SU-DHL-6 (cell line): ENCODE measurements at regions not wholly inside any gene's neighbourhood (a gene's known extent, or its start where the extent isn't known, plus 50 kb on each side); places are given as distances from the start of the nearest gene placed in this dataset.

Experiments
- H2AFZ ChIP-seq: fragments of 200-600 bp; sonication (generic); 2 replicates; pipeline ENCODE4 v1.6.1; 2014; ENCODE audit warnings: low read depth, mild to moderate bottlenecking, moderate library complexity, mixed read lengths, antibody characterized with exemption, low read length; ENCODE audit not compliant: severe bottlenecking
- H3F3A ChIP-seq: fragments of 200-600 bp; shearing (Covaris generic); 2 replicates; pipeline ENCODE4 v1.6.0; 2016; ENCODE audit warnings: antibody characterized with exemption, mild to moderate bottlenecking; ENCODE audit not compliant: insufficient read depth
- H3K27ac ChIP-seq: fragments of 200-600 bp; sonication (generic); 2 replicates; pipeline ENCODE4 v1.5.1; 2016; ENCODE audit warnings: low read depth, mild to moderate bottlenecking, low read length, moderate library complexity, mixed read lengths
- H3K27me3 ChIP-seq: fragments of 200-600 bp; sonication (generic), shearing (Covaris generic); 2 replicates; pipeline ENCODE4 v1.6.0; 2014; ENCODE audit warnings: mild to moderate bottlenecking, low read length
- H3K36me3 ChIP-seq: fragments of 200-600 bp; sonication (generic); 2 replicates; pipeline ENCODE4 v1.6.1; 2014; ENCODE audit warnings: mild to moderate bottlenecking, low read length, mixed read lengths
- H3K4me2 ChIP-seq: fragments of 300-600, 200-600 bp; shearing (Covaris generic), sonication (generic); 2 replicates; pipeline ENCODE4 v1.6.0; 2014; ENCODE audit warnings: low read length, low read depth, mild to moderate bottlenecking; ENCODE audit not compliant: poor library complexity, severe bottlenecking
- H3K4me3 ChIP-seq: fragments of 200-600 bp; sonication (generic); 2 replicates; pipeline ENCODE4 v1.5.1; 2014; ENCODE audit warnings: antibody characterized with exemption, low read length, mild to moderate bottlenecking, mixed read lengths; ENCODE audit not compliant: insufficient read depth, poor library complexity, severe bottlenecking
- H3K79me2 ChIP-seq: fragments of 200-600 bp; sonication (generic); 2 replicates; pipeline ENCODE4 v1.6.1; 2014; ENCODE audit warnings: mild to moderate bottlenecking, low read length, moderate library complexity; ENCODE audit not compliant: insufficient read depth
- H3K9ac ChIP-seq: fragments of 200-600 bp; sonication (generic); 2 replicates; pipeline ENCODE4 v1.7.0; 2014; ENCODE audit warnings: mild to moderate bottlenecking, low read length
- H3K9me2 ChIP-seq: fragments of 200-600 bp; sonication (generic); replicated peaks from 2 replicates; pipeline ENCODE4 v1.6.1; 2014; ENCODE audit warnings: low read length; ENCODE audit not compliant: insufficient read depth
- H3K9me3 ChIP-seq: fragments of 200-600 bp; sonication (generic); 2 replicates; pipeline ENCODE4 v1.6.1; 2014; ENCODE audit warnings: low read length, mixed read lengths; ENCODE audit not compliant: insufficient read depth
- H4K20me1 ChIP-seq: fragments of 200-600 bp; sonication (generic); 2 replicates; pipeline ENCODE4 v1.6.1; 2014; ENCODE audit warnings: low read depth, mild to moderate bottlenecking, antibody characterized with exemption, low read length, moderate library complexity, mixed read lengths
- CTCF ChIP-seq: fragments of 200-600 bp; sonication (generic); IDR thresholded peaks from one replicate; pipeline ENCODE4 v1.5.1; 2017; ENCODE audit warnings: antibody characterized with exemption, mild to moderate bottlenecking, low read length, moderate library complexity; ENCODE audit not compliant: insufficient read depth, poor library complexity, severe bottlenecking
- EZH2phosphoT487 ChIP-seq: fragments of 200-600 bp; sonication (generic), shearing (Covaris generic); conservative IDR thresholded peaks from 2 replicates; pipeline ENCODE4 v1.6.1; 2018; ENCODE audit warnings: mild to moderate bottlenecking, antibody characterized with exemption, low read length, moderate library complexity, mixed read lengths

GRCh38 chr3:176159796-176160195, 1037.5 kb downstream of the TBL1XR1 start:
- Histone ChIP-seq H3K9me3 (no peaks in the 10 kb centered on the region), H3F3A (no peaks in the 10 kb centered on the region), H3K4me2 (no peak overlapping the region), H3K79me2 (no peaks in the 10 kb centered on the region), H3K36me3 (no peaks in the 10 kb centered on the region), H3K9me2 (no peaks in the 10 kb centered on the region), H2AFZ (no peak overlapping the region), H3K9ac (no peak overlapping the region), H3K27me3 (no peaks in the 10 kb centered on the region), H3K27ac (no peak overlapping the region), H4K20me1 (no peaks in the 10 kb centered on the region), H3K4me3 (no peak overlapping the region)
- TF ChIP-seq CTCF: no peak
- TF ChIP-seq EZH2phosphoT487: no peak

DNA sequence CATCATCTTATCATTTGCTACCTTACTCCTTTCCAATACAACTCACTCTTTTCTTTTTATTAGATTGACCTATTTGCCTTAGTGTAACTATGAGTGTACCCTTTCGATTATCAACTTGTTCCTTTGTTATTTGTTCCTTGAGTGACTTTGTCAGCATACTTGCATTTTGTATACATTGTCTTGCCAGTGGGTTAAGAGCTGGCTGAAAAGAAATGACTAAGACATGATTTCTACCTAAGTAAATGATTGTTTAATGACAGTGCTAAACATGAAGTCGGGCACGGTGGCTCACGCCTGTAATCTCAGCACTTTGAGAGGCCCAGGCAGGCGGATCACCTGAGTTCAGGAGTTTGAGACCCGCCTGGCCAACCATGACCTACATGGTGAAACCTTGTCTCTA, 1042.3 kb downstream of the TBL1XR1 start:
- Histone ChIP-seq H3F3A (no peaks in the 10 kb centered on the region), H3K4me2 (no peak overlapping the region), H3K27me3 (no peaks in the 10 kb centered on the region), H3K27ac (no peak overlapping the region), H3K36me3 (no peaks in the 10 kb centered on the region), H3K9me2 (no peaks in the 10 kb centered on the region), H3K4me3 (no peak overlapping the region), H2AFZ (no peak overlapping the region), H4K20me1 (no peaks in the 10 kb centered on the region), H3K9me3 (no peaks in the 10 kb centered on the region), H3K79me2 (no peaks in the 10 kb centered on the region), H3K9ac (no peak overlapping the region)
- TF ChIP-seq EZH2phosphoT487: no peak
- no peak for TF ChIP-seq CTCF

DNA sequence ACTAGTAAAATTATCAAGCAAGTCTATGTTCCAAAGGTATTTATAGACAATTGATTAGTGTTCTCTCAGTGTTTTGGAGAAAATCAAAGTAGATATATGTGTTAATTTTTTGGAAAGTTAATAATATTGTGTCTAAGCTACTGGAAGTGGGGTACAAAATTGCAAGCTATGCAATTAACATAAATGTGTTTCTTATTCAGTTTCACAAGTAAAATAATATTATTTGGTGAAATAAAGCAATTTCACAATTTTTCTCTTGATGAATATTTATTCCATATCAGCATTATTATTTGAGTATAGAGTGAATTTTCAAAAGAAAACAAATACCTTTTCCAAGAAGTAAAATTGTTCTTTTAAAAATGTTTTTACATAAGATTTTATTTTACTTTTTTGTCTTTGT, 1047.7 kb downstream of the TBL1XR1 start:
- no peaks in the 10 kb centered on the region for H3K9me2 ChIP-seq
- H3K36me3 ChIP-seq: no peaks in the 10 kb centered on the region
- no peak overlapping the region for H3K27ac ChIP-seq
- H2AFZ ChIP-seq: no peak overlapping the region
- no peaks in the 10 kb centered on the region for H3K9me3 ChIP-seq
- no peaks in the 10 kb centered on the region for H3K27me3 ChIP-seq
- H3K79me2 ChIP-seq: no peaks in the 10 kb centered on the region
- no peak overlapping the region for H3K4me2 ChIP-seq
- H3K4me3 ChIP-seq: no peak overlapping the region
- no peaks in the 10 kb centered on the region for H3F3A ChIP-seq
- TF ChIP-seq EZH2phosphoT487 (no peak), CTCF (no peak)
- H3K9ac ChIP-seq: no peak overlapping the region
- no peaks in the 10 kb centered on the region for H4K20me1 ChIP-seq

- H3K4me3 ChIP-seq: no peak overlapping the region
- no peak overlapping the region for H3K27ac ChIP-seq
- no peak overlapping the region for H3K4me2 ChIP-seq
- H3K9ac ChIP-seq: no peak overlapping the region
- H2AFZ ChIP-seq: no peak overlapping the region
- no peaks in the 10 kb centered on the region for H3K9me3 ChIP-seq
- TF ChIP-seq CTCF (no peak), EZH2phosphoT487 (no peak)
- H3F3A ChIP-seq: no peaks in the 10 kb centered on the region
- H3K79me2 ChIP-seq: no peaks in the 10 kb centered on the region
- no peaks in the 10 kb centered on the region for H4K20me1 ChIP-seq
- no peaks in the 10 kb centered on the region for H3K36me3 ChIP-seq
- no peaks in the 10 kb centered on the region for H3K9me2 ChIP-seq
- H3K27me3 ChIP-seq: no peaks in the 10 kb centered on the region
These were observed 1050.0 kb downstream of the TBL1XR1 start for GRCh38 chr3:176147251-176147650.
